HFFc6 (cell line): ENCODE measurements at regions not wholly inside any gene's neighbourhood (a gene's known extent, or its start where the extent isn't known, plus 50 kb on each side); places are given as distances from the start of the nearest gene placed in this dataset.

ENCODE experiments used
- DNase-seq: peaks from one replicate; pipeline ENCODE4 v3.0.0-alpha.2; 2018
- H3K27ac Mint-ChIP-seq: 2 replicates; pipeline ENCODE4 v1.8.0; 2020; ENCODE audit warnings: mild to moderate bottlenecking, mixed read lengths
- H3K27me3 Mint-ChIP-seq: 2 replicates; pipeline ENCODE4 v1.8.0; 2021; ENCODE audit warnings: mild to moderate bottlenecking, moderate library complexity, mixed read lengths; ENCODE audit not compliant: insufficient read depth
- H3K36me3 Mint-ChIP-seq: 2 replicates; pipeline ENCODE4 v1.8.0; 2021; ENCODE audit warnings: low read depth, mixed read lengths
- H3K4me1 Mint-ChIP-seq: 2 replicates; pipeline ENCODE4 v1.8.0; 2020; ENCODE audit warnings: low read depth, mixed read lengths
- H3K4me3 Mint-ChIP-seq: 2 replicates; pipeline ENCODE4 v1.8.0; 2020; ENCODE audit warnings: mild to moderate bottlenecking, moderate library complexity, mixed read lengths
- H3K9me3 Mint-ChIP-seq: 2 replicates; pipeline ENCODE4 v1.8.0; 2020; ENCODE audit warnings: mild to moderate bottlenecking, mixed read lengths
- CTCF ChIP-seq: fragments of 200-600 bp; sonication (generic); IDR thresholded peaks from 2 replicates; pipeline ENCODE4 v1.5.0; 2021; ENCODE audit warnings: antibody characterized with exemption, mild to moderate bottlenecking

- Mint-ChIP-seq H3K4me3 (no peak overlapping the region), H3K27me3 (0 out of 2 replicates have a peak, but pooled peaks cover 1% of the 10 kb centered on the region), H3K27ac (no peak overlapping the region), H3K4me1 (no peaks in the 10 kb centered on the region), H3K36me3 (no peaks in the 10 kb centered on the region), H3K9me3 (no peaks in the 10 kb centered on the region)
- TF ChIP-seq CTCF, result no peak
- DNase-seq, result no peak
These were observed 50.7 kb upstream of the FOXB1 start for GRCh38 chr15:59953392-59953883.

DNA sequence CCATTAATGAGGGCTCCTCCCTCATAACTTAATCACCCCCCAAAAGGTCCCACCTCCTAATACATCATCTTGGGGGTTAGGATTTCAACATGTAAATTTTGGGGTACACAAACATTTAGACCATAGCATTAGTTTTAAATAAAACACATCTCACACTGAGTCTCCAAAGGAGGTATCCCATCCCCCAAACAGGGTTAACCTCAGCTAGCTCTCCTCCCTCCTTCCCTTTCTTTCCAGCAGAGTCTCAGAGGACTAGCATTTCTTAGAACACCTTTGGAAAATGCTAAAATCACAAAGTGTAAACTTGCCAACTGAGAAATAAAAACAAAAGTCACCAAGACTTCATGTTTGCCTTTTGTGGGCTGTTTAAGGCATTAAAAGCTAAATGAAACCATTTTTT, 51.2 kb upstream of the FOXB1 start:
- H3K4me1 Mint-ChIP-seq, result no peaks in the 10 kb centered on the region
- no peak for DNase-seq
- H3K9me3 Mint-ChIP-seq, result no peaks in the 10 kb centered on the region
- H3K27me3 Mint-ChIP-seq, result 0 out of 2 replicates have a peak, but pooled peaks cover 1% of the 10 kb centered on the region
- H3K4me3 Mint-ChIP-seq, result no peak overlapping the region
- no peak overlapping the region for H3K27ac Mint-ChIP-seq
- TF ChIP-seq CTCF, result no peak
- no peaks in the 10 kb centered on the region for H3K36me3 Mint-ChIP-seq

- Mint-ChIP-seq H3K4me1 (no peaks in the 10 kb centered on the region), H3K36me3 (no peaks in the 10 kb centered on the region), H3K9me3 (no peaks in the 10 kb centered on the region), H3K4me3 (no peak overlapping the region), H3K27ac (no peak overlapping the region), H3K27me3 (0 out of 2 replicates have a peak, but pooled peaks cover 1% of the 10 kb centered on the region)
- DNase-seq, result no peak
- TF ChIP-seq CTCF, result no peak
These were observed 53.3 kb upstream of the FOXB1 start for GRCh38 chr15:59950603-59951388.

GRCh38 chr15:59948924-59949613, 55.0 kb upstream of the FOXB1 start:
- H3K9me3 Mint-ChIP-seq, result no peaks in the 10 kb centered on the region
- no peak for DNase-seq
- H3K4me3 Mint-ChIP-seq, result no peak overlapping the region
- H3K4me1 Mint-ChIP-seq, result no peaks in the 10 kb centered on the region
- H3K27me3 Mint-ChIP-seq, result peaks cover 1% of the 10 kb centered on the region; the same call in 1 of the 2 replicates
- no peak for TF ChIP-seq CTCF
- H3K36me3 Mint-ChIP-seq, result no peaks in the 10 kb centered on the region
- H3K27ac Mint-ChIP-seq, result no peak overlapping the region

DNA sequence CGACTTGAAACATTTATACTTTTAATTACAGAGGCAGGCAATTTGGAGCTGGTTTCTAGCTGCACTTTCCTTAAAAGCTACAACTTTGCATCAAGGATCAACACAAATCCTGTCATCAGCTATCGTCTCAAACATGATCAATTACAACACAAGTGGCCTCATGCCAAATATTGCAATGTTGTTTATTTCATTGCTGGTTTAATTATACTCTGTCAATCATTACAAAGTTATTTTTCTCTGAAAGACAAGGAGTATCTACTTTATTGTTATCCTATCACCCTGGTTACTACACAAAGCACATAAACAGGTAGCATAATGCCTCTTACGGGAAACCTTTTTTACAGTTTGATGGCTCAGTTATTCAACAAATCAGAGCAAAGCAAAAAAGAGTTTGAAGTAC, 58.0 kb upstream of the FOXB1 start:
- Mint-ChIP-seq H3K4me1 (no peaks in the 10 kb centered on the region), H3K27me3 (no peaks in the 10 kb centered on the region; the same call in none of the 2 replicates), H3K9me3 (no peaks in the 10 kb centered on the region), H3K4me3 (no peak overlapping the region), H3K36me3 (no peaks in the 10 kb centered on the region), H3K27ac (no peak overlapping the region)
- TF ChIP-seq CTCF, result no peak
- DNase-seq, result no peak
